Left lung (tissue), 4 donors: ENCODE measurements at regions not wholly inside any gene's neighbourhood (a gene's known extent, or its start where the extent isn't known, plus 50 kb on each side); places are given as distances from the start of the nearest gene placed in this dataset.

Source experiments
- ATAC-seq: fragments of 200-7000 bp; cut with Tn5 transposase; one replicate; pipeline ENCODE4 v1.9.1; 2020; ENCODE audit warnings: moderate library complexity
- DNase-seq, 4 donors: peaks; one replicate each; pipeline ENCODE4 v3.0.0-alpha.2; 2013 to 2020
- H3K27ac ChIP-seq, 2 donors: fragments of 200-600 bp; sonication (generic) in 1 of 2; one replicate each; pipeline versions ENCODE4 v1.5.0 to v1.8.0; 2020 to 2021
- H3K27me3 ChIP-seq, 2 donors: fragments of 200-600 bp; sonication (generic) in 1 of 2; one replicate each; pipeline versions ENCODE4 v1.5.0 to v1.8.0; 2020 to 2021
- H3K36me3 ChIP-seq, 2 donors: fragments of 200-600 bp; sonication (generic) in 1 of 2; one replicate each; pipeline versions ENCODE4 v1.5.0 to v1.8.0; 2020 to 2021
- H3K4me1 ChIP-seq, 2 donors: fragments of 200-600 bp; one replicate each; pipeline ENCODE4 v1.8.0; 2021
- H3K4me3 ChIP-seq, 2 donors: fragments of 200-600 bp; sonication (generic) in 1 of 2; one replicate each; pipeline versions ENCODE4 v1.5.0 to v1.8.0; 2020 to 2021; ENCODE audit warnings: mild to moderate bottlenecking in 1 of 2
- H3K9me3 ChIP-seq, 2 donors: fragments of 200-600 bp; sonication (generic) in 1 of 2; one replicate each; pipeline versions ENCODE4 v1.5.0 to v1.8.0; 2020 to 2021
- CTCF ChIP-seq, 2 donors: fragments of 200-600 bp; sonication (generic) in 1 of 2; IDR thresholded peaks; one replicate each; pipeline versions ENCODE4 v1.5.0 to v1.8.0; 2021; ENCODE audit warnings: antibody characterized with exemption in 2 of 2
- intact Hi-C, 2 donors: fragments of 100-400 bp; cut with DNase I; formaldehyde crosslinking; loops; one replicate each; pipeline versions ENCODE4 v1.11.2 to v1.14.2; 2022
- donor health status: DM: no; HTN: yes; CAD: no.
- donor health status: DM: no; HTN: no; CAD: no.

DNA sequence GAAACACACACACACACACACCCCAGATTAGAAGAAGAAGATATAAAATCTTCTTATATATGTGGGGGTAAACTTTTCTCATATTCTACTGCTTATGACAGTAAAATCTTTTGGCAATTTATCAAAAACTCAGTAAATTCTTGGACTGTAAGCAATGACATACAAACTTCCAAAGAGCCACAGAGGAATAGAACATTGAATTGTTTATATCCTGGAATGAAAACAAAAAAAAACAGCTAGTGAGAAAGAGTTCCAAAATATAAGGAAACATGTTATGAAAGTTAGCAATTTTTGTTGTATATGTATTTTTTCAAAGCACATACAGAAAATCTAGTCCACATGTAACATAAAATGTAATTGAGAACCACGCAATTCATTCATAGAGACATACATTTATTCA, 764.9 kb downstream of the DSC3 start:
- no peaks in the 10 kb centered on the region for H3K9me3 ChIP-seq
- ATAC-seq (no peak), DNase-seq (no peak)
- no peaks in the 10 kb centered on the region for H3K36me3 ChIP-seq
- H3K27ac ChIP-seq, result no peak overlapping the region
- no peak for TF ChIP-seq CTCF (IDR thresholded peaks at IDR 0.05)
- H3K4me3 ChIP-seq, result no peak overlapping the region
- H3K4me1 ChIP-seq, result no peaks in the 10 kb centered on the region
- intact Hi-C loops, result no loop called here
- H3K27me3 ChIP-seq, result no peaks in the 10 kb centered on the region

GRCh38 chr18:30271716-30272115, 770.8 kb downstream of the DSC3 start:
- H3K27me3 ChIP-seq, result no peaks in the 10 kb centered on the region
- H3K4me1 ChIP-seq, result no peaks in the 10 kb centered on the region
- H3K27ac ChIP-seq, result no peak overlapping the region
- no peak for ATAC-seq
- intact Hi-C loops, result no loop called here
- H3K36me3 ChIP-seq, result no peaks in the 10 kb centered on the region
- DNase-seq, result no peak
- no peak for TF ChIP-seq CTCF (IDR thresholded peaks at IDR 0.05)
- no peaks in the 10 kb centered on the region for H3K9me3 ChIP-seq
- H3K4me3 ChIP-seq, result no peak overlapping the region

- H3K36me3 ChIP-seq, result no peaks in the 10 kb centered on the region
- ATAC-seq, result no peak
- H3K27ac ChIP-seq, result no peak overlapping the region
- no peak for TF ChIP-seq CTCF (IDR thresholded peaks at IDR 0.05)
- DNase-seq, result no peak
- H3K4me3 ChIP-seq, result no peak overlapping the region
- H3K4me1 ChIP-seq, result no peaks in the 10 kb centered on the region
- no peaks in the 10 kb centered on the region for H3K27me3 ChIP-seq
- H3K9me3 ChIP-seq, result no peaks in the 10 kb centered on the region
- intact Hi-C loops, result no loop called here
Measured at GRCh38 chr18:30265190-30265589, 777.4 kb downstream of the DSC3 start.

- Histone ChIP-seq H3K27me3 (no peaks in the 10 kb centered on the region), H3K4me1 (no peaks in the 10 kb centered on the region), H3K4me3 (no peak overlapping the region), H3K9me3 (no peaks in the 10 kb centered on the region), H3K36me3 (no peaks in the 10 kb centered on the region), H3K27ac (no peak overlapping the region)
- intact Hi-C loops, result no loop called here
- no peak for TF ChIP-seq CTCF (IDR thresholded peaks at IDR 0.05)
- DNase-seq (no peak), ATAC-seq (no peak)
Measured at GRCh38 chr18:30254331-30254730, 788.2 kb downstream of the DSC3 start.

DNA sequence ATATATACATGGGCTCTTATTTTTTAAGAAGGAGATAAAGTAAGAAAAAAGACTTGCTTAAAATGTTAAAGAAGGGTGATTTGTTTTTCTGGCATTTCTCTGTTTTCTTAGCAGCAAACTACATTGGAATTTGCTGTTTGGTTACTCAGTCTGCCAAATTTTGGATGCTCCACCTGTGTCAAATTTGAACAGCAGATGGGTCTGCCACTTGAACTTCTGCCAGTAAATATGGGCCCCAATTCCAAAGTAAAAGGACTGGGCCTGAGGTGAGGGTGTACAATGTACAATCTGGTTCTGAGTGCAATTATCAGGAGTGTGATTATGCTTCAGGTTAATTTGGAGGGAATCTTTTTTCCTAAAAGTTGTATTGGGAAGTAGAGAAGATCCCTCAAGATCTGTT, 794.5 kb downstream of the DSC3 start:
- H3K4me1 ChIP-seq, result peaks cover 0 to 2% of the 10 kb centered on the region in 2 donors
- intact Hi-C loops, result no loop called here
- no peaks in the 10 kb centered on the region for H3K27me3 ChIP-seq
- H3K27ac ChIP-seq, result no peak overlapping the region
- no peak overlapping the region for H3K4me3 ChIP-seq
- H3K36me3 ChIP-seq, result no peaks in the 10 kb centered on the region
- no peaks in the 10 kb centered on the region for H3K9me3 ChIP-seq
- ATAC-seq (no peak), DNase-seq (no peak)
- TF ChIP-seq CTCF (IDR thresholded peaks at IDR 0.05), result no peak
